ENCODE measurements at regions not wholly inside any gene's neighbourhood (a gene's known extent, or its start where the extent isn't known, plus 50 kb on each side); places are given as distances from the start of the nearest gene placed in this dataset.

DNA sequence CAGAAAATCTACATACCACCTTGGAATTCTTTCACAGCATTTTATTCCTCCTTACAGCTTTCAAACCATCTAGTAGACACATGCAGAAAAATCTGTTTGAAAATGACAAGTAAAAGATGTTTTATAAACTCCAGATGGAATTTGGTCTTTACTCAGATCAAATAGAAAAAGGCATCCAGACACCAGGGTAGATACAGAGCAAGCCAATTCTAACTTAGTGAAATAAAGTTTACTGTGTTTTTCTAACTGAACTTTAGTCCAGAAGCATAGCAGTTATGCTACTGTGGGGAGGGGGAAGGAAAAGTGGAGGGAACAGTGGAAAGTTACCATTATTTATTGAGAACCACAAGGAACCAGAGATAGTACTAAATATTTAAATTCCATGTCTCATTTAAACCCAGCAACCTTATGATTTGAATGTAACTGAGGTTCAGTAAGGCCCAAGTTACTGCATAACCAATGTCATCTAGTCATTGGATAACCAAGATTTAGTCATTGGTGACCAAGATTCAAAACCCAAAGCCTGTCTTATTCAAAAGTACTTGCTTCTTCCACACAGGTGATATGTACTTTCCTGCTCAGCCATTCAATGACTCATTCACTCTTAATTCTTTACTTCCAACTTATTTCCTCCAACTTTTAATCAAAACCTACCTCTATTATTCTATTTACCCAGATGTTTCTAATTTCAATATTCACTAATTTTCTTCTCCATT lies 57.7 kb downstream of the RAD51AP2 start:
- DNase-seq (ENCODE audit: low read depth, low spot score) (no peak), ATAC-seq (no peak), FAIRE-seq (no peak)
- Histone ChIP-seq H4K20me1 (ENCODE audit: control insufficient read depth, insufficient read depth) (no peaks in the 10 kb centered on the region), H3K9me3 (replicated peaks; ENCODE audit: control insufficient read depth, insufficient read depth, low read length) (no peaks in the 10 kb centered on the region), H3K79me2 (ENCODE audit: control insufficient read depth, insufficient read depth, low read length) (no peaks in the 10 kb centered on the region), H3K4me1 (ENCODE audit: control insufficient read depth, insufficient read depth, low read length) (no peaks in the 10 kb centered on the region), H3K27me3 (replicated peaks in 1 of 2; ENCODE audit: control insufficient read depth in 2 of 2, insufficient read depth in 2 of 2, low read length in 1 of 2) (no peaks in the 10 kb centered on the region; a peak in 1 of 4 replicates), H2AFZ (ENCODE audit: control insufficient read depth, low read depth, low read length) (no peak overlapping the region), H3K4me2 (ENCODE audit: control insufficient read depth, insufficient read depth) (no peak overlapping the region), H3K27ac (ENCODE audit: control insufficient read depth, insufficient read depth) (no peak overlapping the region), H3K9ac (ENCODE audit: control insufficient read depth, insufficient read depth, low read length) (no peak overlapping the region), H3K36me3 (ENCODE audit: control insufficient read depth in 2 of 2, insufficient read depth in 2 of 2, low read length in 1 of 2) (no peaks in the 10 kb centered on the region), H3K4me3 (no peak overlapping the region)
- CTCF ChIA-PET = no interaction called here
- no TSS peak for BruUV-seq (replicated peaks)
- in situ Hi-C loops (cut with MboI) = no loop called here
- SMC1A ChIA-PET (ENCODE audit: uncharacterized antibody, unreplicated experiment) = interaction anchor here (1.4 kb wide), 1 partner anchor 186 kb away, joined by 4 read pairs; no protein-coding TSS in a partner anchor
- TF ChIP-seq CEBPZ (IDR thresholded peaks at IDR 0.05; ENCODE audit: low read depth, low read length) (no peak), ATF2 (IDR thresholded peaks at IDR 0.05; ENCODE audit: low read length) (no peak), IRF3 (IDR thresholded peaks at IDR 0.05) (no peak), GABPA (IDR thresholded peaks at IDR 0.05; ENCODE audit: low read depth) (no peak), MXI1 (IDR thresholded peaks at IDR 0.05; ENCODE audit: low read depth, low read length) (no peak), SPI1 (IDR thresholded peaks at IDR 0.05; ENCODE audit: borderline replicate concordance, insufficient read depth, low read depth, low read length) (no peak), POLR2AphosphoS2 (IDR thresholded peaks at IDR 0.05; ENCODE audit: low read depth, low read length) (no peak), NBN (IDR thresholded peaks at IDR 0.05) (no peak), PML (IDR thresholded peaks at IDR 0.05; ENCODE audit: low read length) (no peak), JUND (IDR thresholded peaks at IDR 0.05; ENCODE audit: low read depth, low read length) (no peak), FOS (IDR thresholded peaks at IDR 0.05; ENCODE audit: borderline replicate concordance, extremely low read depth, insufficient read length) (no peak), IRF5 (IDR thresholded peaks at IDR 0.05; ENCODE audit: borderline replicate concordance) (no peak), SMAD5 (IDR thresholded peaks at IDR 0.05; ENCODE audit: low read depth) (no peak), IKZF2 (IDR thresholded peaks at IDR 0.05) (no peak), TCF12 (IDR thresholded peaks at IDR 0.05; ENCODE audit: low read depth, low read length) (no peak), DPF2 (IDR thresholded peaks at IDR 0.05) (no peak)
- TF ChIP-seq, protein P1, sequence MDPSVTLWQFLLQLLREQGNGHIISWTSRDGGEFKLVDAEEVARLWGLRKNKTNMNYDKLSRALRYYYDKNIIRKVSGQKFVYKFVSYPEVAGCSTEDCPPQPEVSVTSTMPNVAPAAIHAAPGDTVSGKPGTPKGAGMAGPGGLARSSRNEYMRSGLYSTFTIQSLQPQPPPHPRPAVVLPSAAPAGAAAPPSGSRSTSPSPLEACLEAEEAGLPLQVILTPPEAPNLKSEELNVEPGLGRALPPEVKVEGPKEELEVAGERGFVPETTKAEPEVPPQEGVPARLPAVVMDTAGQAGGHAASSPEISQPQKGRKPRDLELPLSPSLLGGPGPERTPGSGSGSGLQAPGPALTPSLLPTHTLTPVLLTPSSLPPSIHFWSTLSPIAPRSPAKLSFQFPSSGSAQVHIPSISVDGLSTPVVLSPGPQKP (IDR thresholded peaks at IDR 0.05; ENCODE audit: low read depth, low read length) = no peak
- POLR2A ChIA-PET = no interaction called here
- RAD21 ChIA-PET (ENCODE audit: unreplicated experiment) = no interaction called here
- intact Hi-C loops (cut with micrococcal nuclease; ENCODE audit: unreplicated experiment) = no loop called here
